CD4-positive, CD25-positive, alpha-beta regulatory T cell (primary cell): ENCODE measurements at regions not wholly inside any gene's neighbourhood (a gene's known extent, or its start where the extent isn't known, plus 50 kb on each side); places are given as distances from the start of the nearest gene placed in this dataset.

Experiments used
- ATAC-seq, 2 donors: fragments of 150-1000 bp; cut with Tn5 transposase; one replicate each; pipeline ENCODE4 v1.10.0; 2021; ENCODE audit warnings: low read depth in 2 of 2, moderate number of reproducible peaks in 2 of 2, moderate library complexity in 1 of 2
- DNase-seq, 3 donors: peaks; one replicate each; pipeline versions ENCODE4 v3.0.0 to v3.0.0-alpha.2; 2012 to 2022; ENCODE audit warnings: mixed read lengths in 1 of 3
- H3K27ac ChIP-seq: one replicate; pipeline ENCODE4 v1.7.0; 2013; ENCODE audit warnings: mild to moderate bottlenecking, low read length; ENCODE audit not compliant: insufficient read depth, poor library complexity, severe bottlenecking
- H3K27me3 ChIP-seq: one replicate; pipeline ENCODE4 v1.7.0; 2013; ENCODE audit warnings: low read length; ENCODE audit not compliant: control insufficient read depth, insufficient read depth
- H3K36me3 ChIP-seq: one replicate; pipeline ENCODE4 v1.7.0; 2013; ENCODE audit warnings: mild to moderate bottlenecking, low read length, moderate library complexity; ENCODE audit not compliant: control insufficient read depth, insufficient read depth
- H3K4me1 ChIP-seq: 2 replicates; pipeline ENCODE4 v1.7.0; 2013; ENCODE audit warnings: mild to moderate bottlenecking, low read length; ENCODE audit not compliant: insufficient read depth, control insufficient read depth, poor library complexity, severe bottlenecking
- H3K4me3 ChIP-seq: one replicate; pipeline ENCODE4 v1.7.0; 2013; ENCODE audit warnings: low read depth, mild to moderate bottlenecking, low read length, moderate library complexity
- H3K9me3 ChIP-seq, 2 experiments: 1 replicate in 1 of 2; 2 replicates in 1 of 2; pipeline ENCODE4 v1.7.0; 2013; ENCODE audit warnings: low read length in 2 of 2, mild to moderate bottlenecking in 1 of 2, moderate library complexity in 1 of 2; ENCODE audit not compliant: control insufficient read depth in 2 of 2
- H3K27ac Mint-ChIP-seq, 3 donors: one replicate each; pipeline ENCODE4 v1.8.0; 2020 to 2022; ENCODE audit warnings: mild to moderate bottlenecking in 3 of 3, mixed read lengths in 3 of 3, moderate library complexity in 2 of 3
- H3K27me3 Mint-ChIP-seq: one replicate; pipeline ENCODE4 v1.8.0; 2022; ENCODE audit warnings: mild to moderate bottlenecking, mixed read lengths
- H3K36me3 Mint-ChIP-seq: one replicate; pipeline ENCODE4 v1.8.0; 2020; ENCODE audit warnings: mixed read lengths
- H3K4me1 Mint-ChIP-seq, 4 donors: one replicate each; pipeline ENCODE4 v1.8.0; 2020 to 2022; ENCODE audit warnings: mixed read lengths in 4 of 4, mild to moderate bottlenecking in 1 of 4
- H3K4me3 Mint-ChIP-seq, 4 donors: one replicate each; pipeline ENCODE4 v1.8.0; 2020 to 2022; ENCODE audit warnings: mild to moderate bottlenecking in 4 of 4, mixed read lengths in 4 of 4, moderate library complexity in 3 of 4
- H3K9me3 Mint-ChIP-seq, 7 donors: one replicate each; pipeline ENCODE4 v1.8.0; 2020 to 2022; ENCODE audit warnings: mixed read lengths in 7 of 7, mild to moderate bottlenecking in 3 of 7, moderate library complexity in 2 of 7

GRCh38 chr10:120251821-120252442 is 205.1 kb upstream of the PLPP4 start:
- ATAC-seq = no peak
- H3K27me3 Mint-ChIP-seq = peaks cover 5% of the 10 kb centered on the region
- Histone ChIP-seq H3K27ac (no peak overlapping the region), H3K36me3 (no peaks in the 10 kb centered on the region), H3K9me3 (no peaks in the 10 kb centered on the region), H3K4me3 (no peak overlapping the region), H3K27me3 (no peaks in the 10 kb centered on the region), H3K4me1 (no peaks in the 10 kb centered on the region)
- H3K9me3 Mint-ChIP-seq = peaks cover 0 to 12% (median 1%) of the 10 kb centered on the region in 7 donors
- no peaks in the 10 kb centered on the region for H3K36me3 Mint-ChIP-seq
- no peak for DNase-seq
- no peak overlapping the region for H3K27ac Mint-ChIP-seq
- no peaks in the 10 kb centered on the region for H3K4me1 Mint-ChIP-seq
- no peak overlapping the region for H3K4me3 Mint-ChIP-seq

GRCh38 chr10:120253131-120253530 is 203.9 kb upstream of the PLPP4 start:
- Mint-ChIP-seq H3K4me1 (no peaks in the 10 kb centered on the region), H3K27ac (no peak overlapping the region), H3K27me3 (peaks cover 5% of the 10 kb centered on the region), H3K9me3 (peaks cover 0 to 11% (median 0%) of the 10 kb centered on the region in 7 donors), H3K36me3 (no peaks in the 10 kb centered on the region), H3K4me3 (no peak overlapping the region)
- Histone ChIP-seq H3K36me3 (no peaks in the 10 kb centered on the region), H3K9me3 (no peaks in the 10 kb centered on the region), H3K27ac (no peak overlapping the region), H3K27me3 (no peaks in the 10 kb centered on the region), H3K4me1 (no peaks in the 10 kb centered on the region), H3K4me3 (no peak overlapping the region)
- ATAC-seq (no peak), DNase-seq (no peak)

GRCh38 chr10:120260456-120260855 is 196.6 kb upstream of the PLPP4 start:
- H3K4me3 ChIP-seq = no peak overlapping the region
- H3K27ac ChIP-seq = no peak overlapping the region
- no peak for ATAC-seq
- H3K4me1 ChIP-seq = no peaks in the 10 kb centered on the region
- H3K9me3 ChIP-seq = no peaks in the 10 kb centered on the region
- H3K4me3 Mint-ChIP-seq = no peak overlapping the region
- H3K27ac Mint-ChIP-seq = no peak overlapping the region
- H3K9me3 Mint-ChIP-seq = peaks cover 0 to 7% (median 0%) of the 10 kb centered on the region in 7 donors
- no peaks in the 10 kb centered on the region for H3K4me1 Mint-ChIP-seq
- H3K36me3 Mint-ChIP-seq = no peaks in the 10 kb centered on the region
- H3K27me3 ChIP-seq = peaks cover 10% of the 10 kb centered on the region
- peaks cover 16% of the 10 kb centered on the region for H3K27me3 Mint-ChIP-seq
- no peaks in the 10 kb centered on the region for H3K36me3 ChIP-seq
- no peak for DNase-seq

- no peak overlapping the region for H3K27ac ChIP-seq
- H3K4me3 ChIP-seq = no peak overlapping the region
- H3K36me3 Mint-ChIP-seq = no peaks in the 10 kb centered on the region
- H3K27me3 ChIP-seq = peaks cover 10% of the 10 kb centered on the region
- no peaks in the 10 kb centered on the region for H3K4me1 Mint-ChIP-seq
- H3K9me3 ChIP-seq = no peaks in the 10 kb centered on the region
- peaks cover 0 to 7% (median 0%) of the 10 kb centered on the region in 7 donors for H3K9me3 Mint-ChIP-seq
- H3K4me1 ChIP-seq = no peaks in the 10 kb centered on the region
- H3K4me3 Mint-ChIP-seq = no peak overlapping the region
- peaks cover 12% of the 10 kb centered on the region for H3K27me3 Mint-ChIP-seq
- DNase-seq = no peak
- no peaks in the 10 kb centered on the region for H3K36me3 ChIP-seq
- no peak for ATAC-seq
- no peak overlapping the region for H3K27ac Mint-ChIP-seq
Measured at GRCh38 chr10:120262857-120263547, 194.0 kb upstream of the PLPP4 start.

GRCh38 chr10:120266022-120266421 is 191.0 kb upstream of the PLPP4 start:
- DNase-seq (no peak), ATAC-seq (no peak)
- Histone ChIP-seq H3K27ac (no peak overlapping the region), H3K36me3 (no peaks in the 10 kb centered on the region), H3K9me3 (no peaks in the 10 kb centered on the region), H3K4me3 (no peak overlapping the region), H3K27me3 (peaks cover 10% of the 10 kb centered on the region), H3K4me1 (no peaks in the 10 kb centered on the region)
- no peaks in the 10 kb centered on the region for H3K4me1 Mint-ChIP-seq
- no peak overlapping the region for H3K4me3 Mint-ChIP-seq
- H3K27me3 Mint-ChIP-seq = peaks cover 12% of the 10 kb centered on the region
- peaks cover 0 to 7% (median 0%) of the 10 kb centered on the region in 7 donors for H3K9me3 Mint-ChIP-seq
- H3K36me3 Mint-ChIP-seq = no peaks in the 10 kb centered on the region
- H3K27ac Mint-ChIP-seq = no peak overlapping the region

GRCh38 chr10:120270906-120271305 is 186.1 kb upstream of the PLPP4 start:
- Histone ChIP-seq H3K27ac (no peak overlapping the region), H3K9me3 (no peaks in the 10 kb centered on the region), H3K4me3 (no peak overlapping the region), H3K27me3 (no peaks in the 10 kb centered on the region), H3K4me1 (no peaks in the 10 kb centered on the region), H3K36me3 (no peaks in the 10 kb centered on the region)
- DNase-seq (no peak), ATAC-seq (no peak)
- Mint-ChIP-seq H3K27ac (no peak overlapping the region), H3K4me1 (no peaks in the 10 kb centered on the region), H3K4me3 (no peak overlapping the region), H3K9me3 (peaks cover 0 to 3% (median 0%) of the 10 kb centered on the region in 7 donors), H3K36me3 (no peaks in the 10 kb centered on the region), H3K27me3 (no peaks in the 10 kb centered on the region)

- no peaks in the 10 kb centered on the region for H3K27me3 ChIP-seq
- no peaks in the 10 kb centered on the region for H3K36me3 Mint-ChIP-seq
- no peaks in the 10 kb centered on the region for H3K36me3 ChIP-seq
- no peaks in the 10 kb centered on the region for H3K4me1 ChIP-seq
- H3K4me3 Mint-ChIP-seq = no peak overlapping the region
- DNase-seq (no peak), ATAC-seq (no peak)
- no peak overlapping the region for H3K27ac Mint-ChIP-seq
- H3K27ac ChIP-seq = no peak overlapping the region
- no peaks in the 10 kb centered on the region for H3K27me3 Mint-ChIP-seq
- no peaks in the 10 kb centered on the region for H3K9me3 ChIP-seq
- H3K4me3 ChIP-seq = no peak overlapping the region
- H3K9me3 Mint-ChIP-seq = peaks cover 0 to 5% (median 0%) of the 10 kb centered on the region in 7 donors
- H3K4me1 Mint-ChIP-seq = no peaks in the 10 kb centered on the region
Measured at GRCh38 chr10:120271696-120272095, 185.3 kb upstream of the PLPP4 start.

GRCh38 chr10:120272350-120272749 is 184.7 kb upstream of the PLPP4 start:
- Histone ChIP-seq H3K36me3 (no peaks in the 10 kb centered on the region), H3K27ac (no peak overlapping the region), H3K4me3 (no peak overlapping the region), H3K27me3 (no peaks in the 10 kb centered on the region), H3K4me1 (no peaks in the 10 kb centered on the region), H3K9me3 (no peaks in the 10 kb centered on the region)
- no peak for ATAC-seq
- H3K4me1 Mint-ChIP-seq = no peaks in the 10 kb centered on the region
- no peak overlapping the region for H3K4me3 Mint-ChIP-seq
- no peak overlapping the region for H3K27ac Mint-ChIP-seq
- no peaks in the 10 kb centered on the region for H3K36me3 Mint-ChIP-seq
- H3K27me3 Mint-ChIP-seq = no peaks in the 10 kb centered on the region
- no peak for DNase-seq
- peaks cover 0 to 5% (median 0%) of the 10 kb centered on the region in 7 donors for H3K9me3 Mint-ChIP-seq
